HFFc6 (cell line): ENCODE measurements at regions not wholly inside any gene's neighbourhood (a gene's known extent, or its start where the extent isn't known, plus 50 kb on each side); places are given as distances from the start of the nearest gene placed in this dataset.
"Not testable (repeated sequence)": the region's sequence is repeated elsewhere in the genome, so short reads cannot be mapped to it uniquely, and the experiment has no call there.

Experiments
- DNase-seq: peaks from one replicate; pipeline ENCODE4 v3.0.0-alpha.2; 2018
- H3K27ac Mint-ChIP-seq: 2 replicates; pipeline ENCODE4 v1.8.0; 2020; ENCODE audit warnings: mild to moderate bottlenecking, mixed read lengths
- H3K27me3 Mint-ChIP-seq: 2 replicates; pipeline ENCODE4 v1.8.0; 2021; ENCODE audit warnings: mild to moderate bottlenecking, moderate library complexity, mixed read lengths; ENCODE audit not compliant: insufficient read depth
- H3K36me3 Mint-ChIP-seq: 2 replicates; pipeline ENCODE4 v1.8.0; 2021; ENCODE audit warnings: low read depth, mixed read lengths
- H3K4me1 Mint-ChIP-seq: 2 replicates; pipeline ENCODE4 v1.8.0; 2020; ENCODE audit warnings: low read depth, mixed read lengths
- H3K4me3 Mint-ChIP-seq: 2 replicates; pipeline ENCODE4 v1.8.0; 2020; ENCODE audit warnings: mild to moderate bottlenecking, moderate library complexity, mixed read lengths
- H3K9me3 Mint-ChIP-seq: 2 replicates; pipeline ENCODE4 v1.8.0; 2020; ENCODE audit warnings: mild to moderate bottlenecking, mixed read lengths
- CTCF ChIP-seq: fragments of 200-600 bp; sonication (generic); IDR thresholded peaks from 2 replicates; pipeline ENCODE4 v1.5.0; 2021; ENCODE audit warnings: antibody characterized with exemption, mild to moderate bottlenecking

GRCh38 chr2:210730672-210731071 is 174.3 kb downstream of the CPS1 start:
- no peak overlapping the region for H3K27ac Mint-ChIP-seq
- DNase-seq = no peak
- no peak for TF ChIP-seq CTCF
- no peaks in the 10 kb centered on the region; the same call in none of the 2 replicates for H3K27me3 Mint-ChIP-seq
- no peaks in the 10 kb centered on the region for H3K4me1 Mint-ChIP-seq
- no peak overlapping the region for H3K4me3 Mint-ChIP-seq
- H3K9me3 Mint-ChIP-seq = peaks cover 29% of the 10 kb centered on the region
- H3K36me3 Mint-ChIP-seq = no peaks in the 10 kb centered on the region

- DNase-seq, H3K27me3 Mint-ChIP-seq, H3K27ac Mint-ChIP-seq, H3K4me1 Mint-ChIP-seq, H3K36me3 Mint-ChIP-seq, H3K4me3 Mint-ChIP-seq: not testable (repeated sequence)
- H3K9me3 Mint-ChIP-seq = peaks cover 35% of the 10 kb centered on the region
These were observed 190.4 kb downstream of the CPS1 start for GRCh38 chr2:210746826-210747225.

- no peaks in the 10 kb centered on the region for H3K36me3 Mint-ChIP-seq
- H3K27ac Mint-ChIP-seq = no peak overlapping the region
- no peaks in the 10 kb centered on the region for H3K27me3 Mint-ChIP-seq
- no peak overlapping the region for H3K4me3 Mint-ChIP-seq
- peaks cover 45% of the 10 kb centered on the region for H3K9me3 Mint-ChIP-seq
- no peak for DNase-seq
- no peaks in the 10 kb centered on the region for H3K4me1 Mint-ChIP-seq
- no peak for TF ChIP-seq CTCF
These were observed 196.1 kb downstream of the CPS1 start for GRCh38 chr2:210752532-210752931.

- Mint-ChIP-seq H3K9me3 (peaks cover 50% of the 10 kb centered on the region), H3K4me3 (no peak overlapping the region), H3K4me1 (no peaks in the 10 kb centered on the region), H3K27me3 (no peaks in the 10 kb centered on the region), H3K36me3 (no peaks in the 10 kb centered on the region), H3K27ac (no peak overlapping the region)
- DNase-seq = no peak
- no peak for TF ChIP-seq CTCF
These were observed 197.0 kb downstream of the CPS1 start for GRCh38 chr2:210753386-210753785.

GRCh38 chr2:210756855-210757254 is 200.5 kb downstream of the CPS1 start:
- Mint-ChIP-seq H3K27ac (no peak overlapping the region), H3K27me3 (no peaks in the 10 kb centered on the region), H3K4me3 (no peak overlapping the region), H3K9me3 (peaks cover 41% of the 10 kb centered on the region), H3K36me3 (no peaks in the 10 kb centered on the region; the same call in 1 of the 2 replicates), H3K4me1 (no peaks in the 10 kb centered on the region)
- TF ChIP-seq CTCF = no peak
- no peak for DNase-seq

- TF ChIP-seq CTCF = no peak
- no peaks in the 10 kb centered on the region; the same call in 1 of the 2 replicates for H3K36me3 Mint-ChIP-seq
- no peak overlapping the region for H3K4me3 Mint-ChIP-seq
- no peaks in the 10 kb centered on the region for H3K4me1 Mint-ChIP-seq
- H3K27ac Mint-ChIP-seq = no peak overlapping the region
- peaks cover 41% of the 10 kb centered on the region for H3K9me3 Mint-ChIP-seq
- DNase-seq = no peak
- no peaks in the 10 kb centered on the region for H3K27me3 Mint-ChIP-seq
These were observed 206.5 kb downstream of the CPS1 start for GRCh38 chr2:210762604-210763588.
